GM23338 (cell line): ENCODE measurements at regions not wholly inside any gene's neighbourhood (a gene's known extent, or its start where the extent isn't known, plus 50 kb on each side); places are given as distances from the start of the nearest gene placed in this dataset.

ENCODE experiments used
- ATAC-seq: fragments of 200-7000 bp; cut with Tn5 transposase; 3 replicates; pipeline ENCODE4 v1.9.1; 2020
- DNase-seq: peaks from one replicate; pipeline ENCODE4 v3.0.0-alpha.2; 2015; ENCODE audit warnings: low spot score
- H2AFZ ChIP-seq: fragments of 200-600 bp; sonication (generic); 2 replicates; pipeline ENCODE4 v1.8.0; 2016; ENCODE audit warnings: antibody characterized with exemption, mild to moderate bottlenecking, moderate library complexity
- H3F3A ChIP-seq: fragments of 200-600 bp; sonication (generic); replicated peaks from 2 replicates; pipeline ENCODE4 v1.8.0; 2017; ENCODE audit warnings: antibody characterized with exemption, mixed run types, low read depth
- H3K27ac ChIP-seq: fragments of 200-600 bp; sonication (generic); 2 replicates; pipeline ENCODE4 v1.6.1; 2016; ENCODE audit warnings: low read depth
- H3K27me3 ChIP-seq: fragments of 200-600 bp; sonication (generic); 2 replicates; pipeline ENCODE4 v1.8.0; 2016; ENCODE audit warnings: mild to moderate bottlenecking, mixed run types, moderate library complexity; ENCODE audit not compliant: insufficient read depth
- H3K36me3 ChIP-seq: fragments of 200-600 bp; sonication (generic); 2 replicates; pipeline ENCODE4 v1.8.0; 2016; ENCODE audit warnings: mild to moderate bottlenecking; ENCODE audit not compliant: insufficient read depth
- H3K4me1 ChIP-seq: fragments of 200-600 bp; sonication (generic); 2 replicates; pipeline ENCODE4 v1.8.0; 2016; ENCODE audit warnings: mild to moderate bottlenecking, moderate library complexity; ENCODE audit not compliant: insufficient read depth
- H3K4me2 ChIP-seq: fragments of 200-600 bp; sonication (generic); 2 replicates; pipeline ENCODE4 v1.7.1; 2017; ENCODE audit warnings: mixed run types
- H3K4me3 ChIP-seq: fragments of 200-600 bp; sonication (generic); 2 replicates; pipeline ENCODE4 v1.6.1; 2016; ENCODE audit warnings: mixed run types
- H3K79me2 ChIP-seq: fragments of 200-600 bp; sonication (generic); replicated peaks from 2 replicates; pipeline ENCODE4 v1.8.0; 2017; ENCODE audit warnings: mild to moderate bottlenecking; ENCODE audit not compliant: insufficient read depth
- H3K9me2 ChIP-seq: fragments of 200-600 bp; sonication (generic); 2 replicates; pipeline ENCODE4 v1.8.0; 2017; ENCODE audit not compliant: insufficient read depth
- H4K20me1 ChIP-seq: fragments of 200-600 bp; sonication (generic); replicated peaks from 2 replicates; pipeline ENCODE4 v1.8.0; 2017; ENCODE audit warnings: mild to moderate bottlenecking; ENCODE audit not compliant: insufficient read depth
- H3K27ac Mint-ChIP-seq: 2 replicates; pipeline ENCODE4 v1.8.0; 2020; ENCODE audit warnings: inconsistent platforms, mild to moderate bottlenecking, moderate library complexity, mixed read lengths
- H3K27me3 Mint-ChIP-seq: 3 replicates; pipeline ENCODE4 v1.8.0; 2022; ENCODE audit warnings: low read depth, mild to moderate bottlenecking, moderate library complexity, mixed read lengths, inconsistent platforms; ENCODE audit not compliant: insufficient read depth, poor library complexity
- H3K36me3 Mint-ChIP-seq: 3 replicates; pipeline ENCODE4 v1.8.0; 2021; ENCODE audit warnings: low read depth, mild to moderate bottlenecking, inconsistent platforms, moderate library complexity, mixed read lengths
- H3K4me1 Mint-ChIP-seq: 3 replicates; pipeline ENCODE4 v1.8.0; 2020; ENCODE audit warnings: mild to moderate bottlenecking, inconsistent platforms, mixed read lengths
- H3K4me3 Mint-ChIP-seq: 3 replicates; pipeline ENCODE4 v1.8.0; 2021; ENCODE audit warnings: moderate library complexity, mild to moderate bottlenecking, inconsistent platforms, mixed read lengths
- H3K9me3 Mint-ChIP-seq: 3 replicates; pipeline ENCODE4 v1.8.0; 2020; ENCODE audit warnings: moderate library complexity, mild to moderate bottlenecking, inconsistent platforms, mixed read lengths
- CREB1 ChIP-seq: fragments of 250-450 bp; sonication (Bioruptor Pico); IDR thresholded peaks from 2 replicates; pipeline ENCODE4 v1.5.0; 2020; ENCODE audit warnings: low read depth, mild to moderate bottlenecking, moderate library complexity
- CTCF ChIP-seq, 2 experiments: fragments of 200-600 bp in 1 of 2; sonication (generic) in 1 of 2; conservative IDR thresholded peaks; 2 replicates each; pipeline versions ENCODE4 v1.5.1 to v1.6.1; 2016 to 2017; ENCODE audit warnings: antibody characterized with exemption in 2 of 2, low read depth in 2 of 2, mild to moderate bottlenecking in 2 of 2, moderate library complexity in 1 of 2
- ETS1 ChIP-seq: IDR thresholded peaks from 2 replicates; pipeline ENCODE4 v1.6.1; 2016; ENCODE audit warnings: antibody characterized with exemption
- EZH2 ChIP-seq: fragments of 200-600 bp; sonication (generic); IDR thresholded peaks from one replicate; pipeline ENCODE4 v1.8.0; 2017; ENCODE audit warnings: antibody characterized with exemption, mild to moderate bottlenecking, low read depth; ENCODE audit not compliant: unreplicated experiment
- EZH2phosphoT487 ChIP-seq: fragments of 200-600 bp; sonication (generic); IDR thresholded peaks from one replicate; pipeline ENCODE4 v1.8.1; 2018; ENCODE audit warnings: antibody characterized with exemption; ENCODE audit not compliant: unreplicated experiment
- JUNB ChIP-seq: IDR thresholded peaks from one replicate; pipeline ENCODE4 v1.6.1; 2016; ENCODE audit warnings: antibody characterized with exemption; ENCODE audit not compliant: unreplicated experiment
- POLR2AphosphoS5 ChIP-seq: IDR thresholded peaks from 2 replicates; pipeline ENCODE4 v1.6.1; 2016; ENCODE audit warnings: antibody characterized with exemption, low read depth
- STAT1 ChIP-seq: IDR thresholded peaks from one replicate; pipeline ENCODE4 v1.6.1; 2016; ENCODE audit warnings: antibody characterized with exemption; ENCODE audit not compliant: unreplicated experiment
- ZNF114 ChIP-seq: fragments of 250-450 bp; sonication (Bioruptor Pico); IDR thresholded peaks from 2 replicates; pipeline ENCODE4 v1.5.0; 2020; ENCODE audit warnings: mild to moderate bottlenecking, moderate library complexity
- ZNF331 ChIP-seq: fragments of 250-450 bp; sonication (Bioruptor Pico); IDR thresholded peaks from 2 replicates; pipeline ENCODE4 v1.5.0; 2020; ENCODE audit warnings: low read depth, mild to moderate bottlenecking, moderate library complexity
- ZNF462 ChIP-seq: fragments of 250-450 bp; sonication (Bioruptor Pico); IDR thresholded peaks from 2 replicates; pipeline ENCODE4 v1.5.0; 2020; ENCODE audit warnings: mild to moderate bottlenecking, moderate library complexity

DNA sequence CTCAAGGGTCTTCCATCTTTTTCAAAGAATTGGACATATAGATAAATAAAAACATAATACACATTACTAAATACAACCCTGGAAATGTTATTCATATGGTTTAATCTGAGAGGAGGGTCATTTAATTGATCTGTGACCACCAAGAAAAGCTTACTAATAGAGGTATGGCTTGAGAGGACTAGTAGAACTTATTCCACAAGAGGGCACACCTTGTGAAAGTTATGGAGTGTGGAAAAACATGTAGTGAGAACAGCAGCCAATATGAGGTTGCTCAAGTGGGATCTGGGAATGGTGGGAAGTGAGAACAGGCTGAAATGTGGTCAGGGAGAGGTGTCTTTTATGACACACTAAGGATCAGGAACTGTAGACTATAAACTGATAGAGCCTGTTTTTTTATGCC lies 973.5 kb upstream of the B3GALT2 start:
- TF ChIP-seq EZH2 (no peak), STAT1 (no peak), CTCF (conservative IDR thresholded peaks at IDR 0.05; ENCODE audit: low read depth in 2 of 2) (peak; percentile 34 to 61; a peak in 3 of 4 replicates), POLR2AphosphoS5 (no peak)
- Mint-ChIP-seq H3K27ac (no peak overlapping the region), H3K27me3 (no peaks in the 10 kb centered on the region), H3K36me3 (peaks cover 6% of the 10 kb centered on the region; the same call in 1 of the 3 replicates), H3K4me1 (no peaks in the 10 kb centered on the region), H3K4me3 (no peak overlapping the region), H3K9me3 (peaks cover 4% of the 10 kb centered on the region; the same call in 1 of the 3 replicates)
- no peaks in the 10 kb centered on the region for H3F3A ChIP-seq
- no peaks in the 10 kb centered on the region for H3K79me2 ChIP-seq
- peak; percentile 34; the same call in 1 of the 3 replicates for ATAC-seq
- no peak overlapping the region for H3K27ac ChIP-seq
- H3K9me2 ChIP-seq, result no peaks in the 10 kb centered on the region
- no peaks in the 10 kb centered on the region for H3K4me1 ChIP-seq
- H3K36me3 ChIP-seq, result no peaks in the 10 kb centered on the region
- H3K4me2 ChIP-seq, result no peak overlapping the region
- no peaks in the 10 kb centered on the region for H3K27me3 ChIP-seq
- no peak overlapping the region for H3K4me3 ChIP-seq
- H2AFZ ChIP-seq, result no peak overlapping the region
- DNase-seq, result peak; percentile 17
- H4K20me1 ChIP-seq, result no peaks in the 10 kb centered on the region

- no peaks in the 10 kb centered on the region for H3K27me3 ChIP-seq
- no peak for DNase-seq
- H3K36me3 ChIP-seq, result no peaks in the 10 kb centered on the region
- H3K36me3 Mint-ChIP-seq, result peaks cover 6% of the 10 kb centered on the region; the same call in 1 of the 3 replicates
- no peak overlapping the region for H3K27ac ChIP-seq
- no peak overlapping the region for H2AFZ ChIP-seq
- no peaks in the 10 kb centered on the region for H3F3A ChIP-seq
- H4K20me1 ChIP-seq, result no peaks in the 10 kb centered on the region
- ATAC-seq, result no peak
- H3K4me1 ChIP-seq, result no peaks in the 10 kb centered on the region
- no peaks in the 10 kb centered on the region for H3K27me3 Mint-ChIP-seq
- no peaks in the 10 kb centered on the region for H3K9me2 ChIP-seq
- no peak overlapping the region for H3K4me2 ChIP-seq
- H3K4me3 Mint-ChIP-seq, result no peak overlapping the region
- H3K79me2 ChIP-seq, result no peaks in the 10 kb centered on the region
- no peaks in the 10 kb centered on the region for H3K4me1 Mint-ChIP-seq
- H3K4me3 ChIP-seq, result no peak overlapping the region
- H3K9me3 Mint-ChIP-seq, result peaks cover 4% of the 10 kb centered on the region; the same call in 1 of the 3 replicates
- no peak overlapping the region for H3K27ac Mint-ChIP-seq
- TF ChIP-seq EZH2phosphoT487 (no peak), ZNF331 (CRISPR knock-in tag) (no peak), POLR2AphosphoS5 (no peak), ZNF114 (CRISPR knock-in tag) (no peak), CREB1 (no peak), ZNF462 (no peak), ETS1 (no peak), JUNB (no peak)
These were observed 969.5 kb upstream of the B3GALT2 start for GRCh38 chr1:194155962-194156361.
